GF-D8 (cell line): ENCODE measurements at regions not wholly inside any gene's neighbourhood (a gene's known extent, or its start where the extent isn't known, plus 50 kb on each side); places are given as distances from the start of the nearest gene placed in this dataset.

ENCODE experiments used
- DNase-seq: peaks from one replicate; lab custom pipeline; 2025; lab: John Stamatoyannopoulos, UW

GRCh38 chr5:165094782-165095181, 1589.4 kb downstream of the MAT2B start:
- DNase-seq, result no peak

- DNase-seq, result no peak
These were observed 1596.3 kb downstream of the MAT2B start for GRCh38 chr5:165101709-165102108.

- DNase-seq, result no peak
These were observed 1599.2 kb downstream of the MAT2B start for GRCh38 chr5:165104611-165105010.

- no peak for DNase-seq
These were observed 1603.4 kb downstream of the MAT2B start for GRCh38 chr5:165108809-165109208.

GRCh38 chr5:165119175-165119574, 1613.8 kb downstream of the MAT2B start:
- DNase-seq, result peak; percentile 49

- no peak for DNase-seq
These were observed 1621.2 kb downstream of the MAT2B start for GRCh38 chr5:165126598-165126997.

GRCh38 chr5:165127941-165128340, 1622.5 kb downstream of the MAT2B start:
- DNase-seq, result no peak

GRCh38 chr5:165130656-165131055, 1625.2 kb downstream of the MAT2B start:
- no peak for DNase-seq

- no peak for DNase-seq
These were observed 1628.7 kb downstream of the MAT2B start for GRCh38 chr5:165134155-165134554.

- DNase-seq, result no peak
These were observed 1630.1 kb downstream of the MAT2B start for GRCh38 chr5:165135565-165135964.

- DNase-seq, result no peak
These were observed 1632.3 kb downstream of the MAT2B start for GRCh38 chr5:165137701-165138100.

GRCh38 chr5:165138236-165138635, 1632.8 kb downstream of the MAT2B start:
- no peak for DNase-seq

GRCh38 chr5:165139262-165139661, 1633.8 kb downstream of the MAT2B start:
- peak; percentile 52 for DNase-seq

GRCh38 chr5:165139721-165140120, 1634.3 kb downstream of the MAT2B start:
- peak; percentile 86 for DNase-seq

GRCh38 chr5:165143741-165144140, 1638.3 kb downstream of the MAT2B start:
- peak; percentile 79 for DNase-seq

GRCh38 chr5:165149431-165149830, 1644.0 kb downstream of the MAT2B start:
- DNase-seq, result no peak

- no peak for DNase-seq
These were observed 1646.6 kb downstream of the MAT2B start for GRCh38 chr5:165152058-165152457.

GRCh38 chr5:165157219-165157618, 1651.8 kb downstream of the MAT2B start:
- no peak for DNase-seq

- no peak for DNase-seq
These were observed 1655.8 kb downstream of the MAT2B start for GRCh38 chr5:165161204-165161603.

GRCh38 chr5:165163861-165164260, 1658.4 kb downstream of the MAT2B start:
- DNase-seq, result no peak

GRCh38 chr5:165173651-165174050, 1668.2 kb downstream of the MAT2B start:
- DNase-seq, result no peak

- DNase-seq, result no peak
These were observed 1669.6 kb downstream of the MAT2B start for GRCh38 chr5:165175041-165175440.

GRCh38 chr5:165184183-165184582, 1678.8 kb downstream of the MAT2B start:
- DNase-seq, result no peak

- peak; percentile 83 for DNase-seq
These were observed 1680.3 kb downstream of the MAT2B start for GRCh38 chr5:165185716-165186115.

- peak; percentile 22 for DNase-seq
These were observed 1682.4 kb downstream of the MAT2B start for GRCh38 chr5:165187815-165188214.
